Endothelial cell of umbilical vein (primary cell): ENCODE measurements at regions not wholly inside any gene's neighbourhood (a gene's known extent, or its start where the extent isn't known, plus 50 kb on each side); places are given as distances from the start of the nearest gene placed in this dataset.

Experiments
- BruUV-seq: library from RNA; stranded (reverse); fragments of 400-500 nt; replicated peaks from 2 replicates; lab custom pipeline; 2021; lab: Mats Ljungman, UMichigan
- CTCF ChIA-PET: fragments of 300-600, 350-600 bp; sonication (Branson Sonifier 250); formaldehyde crosslinking; loops from one replicate; lab custom pipeline; 2021; ENCODE audit warnings: antibody characterized with exemption, inconsistent platforms; lab: Charles Lee
- POLR2A ChIA-PET: fragments of 300-600, 350-600 bp; sonication (Branson Sonifier 250); formaldehyde crosslinking; loops from one replicate; lab custom pipeline; 2021; ENCODE audit warnings: antibody characterized with exemption, inconsistent platforms; lab: Charles Lee
- DNase-seq: peaks from one replicate; pipeline ENCODE4 v3.0.0-alpha.2; 2011; ENCODE audit warnings: low read depth, low spot score
- FAIRE-seq: peaks from 2 replicates; lab custom pipeline; 2011; peaks lifted over from hg19 to GRCh38; lab: Jason Lieb, UNC
- H2AFZ ChIP-seq: 2 replicates; pipeline ENCODE4 v1.6.0; 2012; ENCODE audit warnings: low read depth, low read length, control low read depth, inconsistent platforms
- H3K27ac ChIP-seq: 2 replicates; pipeline ENCODE4 v1.5.1; 2011; ENCODE audit warnings: low read depth, mild to moderate bottlenecking, control low read depth, low read length, moderate library complexity; ENCODE audit not compliant: insufficient read depth
- H3K27me3 ChIP-seq, 2 experiments: 2 replicates each; pipeline versions ENCODE4 v1.6.0 to v1.6.1; 2011; ENCODE audit warnings: low read length in 2 of 2, mixed read lengths in 1 of 2; ENCODE audit not compliant: control insufficient read depth in 2 of 2, insufficient read depth in 2 of 2
- H3K36me3 ChIP-seq, 2 experiments: 2 replicates in 1 of 2; 3 replicates in 1 of 2; pipeline ENCODE4 v1.5.1; 2011; ENCODE audit warnings: low read length in 2 of 2, mild to moderate bottlenecking in 1 of 2, moderate library complexity in 1 of 2; ENCODE audit not compliant: control insufficient read depth in 2 of 2, insufficient read depth in 2 of 2; ENCODE audit errors: extremely low read depth in 1 of 2
- H3K4me1 ChIP-seq: 3 replicates; pipeline ENCODE4 v1.5.1; 2011; ENCODE audit warnings: mild to moderate bottlenecking, low read length; ENCODE audit not compliant: control insufficient read depth, insufficient read depth; ENCODE audit errors: extremely low read depth
- H3K4me2 ChIP-seq: 2 replicates; pipeline ENCODE4 v1.6.1; 2011; ENCODE audit warnings: low read length, control low read depth, mixed read lengths; ENCODE audit not compliant: insufficient read depth
- H3K4me3 ChIP-seq, 3 experiments: fragments of 200-600 bp in 1 of 3; sonication (generic), shearing (Covaris generic) in 1 of 3; replicated peaks in 1 of 3; 2 replicates each; pipeline ENCODE4 v1.5.1; 2011 to 2016; ENCODE audit warnings: control low read depth in 3 of 3, low read length in 3 of 3, mild to moderate bottlenecking in 2 of 3, inconsistent platforms in 1 of 3, low read depth in 1 of 3, moderate library complexity in 1 of 3; ENCODE audit not compliant: insufficient read depth in 1 of 3
- H3K79me2 ChIP-seq: 2 replicates; pipeline ENCODE4 v1.6.0; 2012; ENCODE audit warnings: low read length, inconsistent platforms; ENCODE audit not compliant: control insufficient read depth, insufficient read depth
- H3K9ac ChIP-seq: replicated peaks from 2 replicates; pipeline ENCODE3; 2011; ENCODE audit warnings: low read length, control low read depth; ENCODE audit not compliant: insufficient read depth; ENCODE audit errors: extremely low read depth
- H3K9me1 ChIP-seq: replicated peaks from 3 replicates; pipeline ENCODE4 v1.6.0; 2011; ENCODE audit warnings: mild to moderate bottlenecking, low read length; ENCODE audit not compliant: control insufficient read depth, insufficient read depth; ENCODE audit errors: extremely low read depth
- H3K9me3 ChIP-seq: replicated peaks from 2 replicates; pipeline ENCODE4 v1.5.1; 2012; ENCODE audit warnings: low read length, inconsistent platforms; ENCODE audit not compliant: control insufficient read depth, insufficient read depth
- H4K20me1 ChIP-seq: replicated peaks from 2 replicates; pipeline ENCODE3; 2011; ENCODE audit warnings: mild to moderate bottlenecking, low read length; ENCODE audit not compliant: control insufficient read depth, insufficient read depth; ENCODE audit errors: extremely low read depth
- CTCF ChIP-seq, 2 donors: IDR thresholded peaks; 1 replicate in 1 of 2; 2 replicates in 1 of 2; pipeline ENCODE4 v1.5.1; 2011; ENCODE audit warnings: low read length in 2 of 2, mild to moderate bottlenecking in 2 of 2, moderate library complexity in 2 of 2, control low read depth in 1 of 2, inconsistent platforms in 1 of 2, low read depth in 1 of 2; ENCODE audit not compliant: insufficient read depth in 1 of 2; ENCODE audit errors: extremely low read depth in 1 of 2
- EZH2 ChIP-seq: IDR thresholded peaks from 2 replicates; pipeline ENCODE4 v1.6.1; 2012; ENCODE audit warnings: borderline replicate concordance, low read depth, mild to moderate bottlenecking, moderate library complexity, low read length, inconsistent platforms; ENCODE audit not compliant: severe bottlenecking
- FOS ChIP-seq: IDR thresholded peaks from 2 replicates; pipeline ENCODE4 v1.6.1; 2011; ENCODE audit warnings: mild to moderate bottlenecking, low read length, moderate library complexity, borderline replicate concordance; ENCODE audit not compliant: insufficient read depth
- GATA2 ChIP-seq: IDR thresholded peaks from 2 replicates; pipeline ENCODE4 v1.7.0; 2011; ENCODE audit warnings: low read depth, mild to moderate bottlenecking, moderate library complexity, mixed read lengths, low read length; ENCODE audit not compliant: insufficient read length, insufficient read depth
- JUN ChIP-seq: IDR thresholded peaks from 2 replicates; pipeline ENCODE4 v1.6.1; 2011; ENCODE audit warnings: borderline replicate concordance, low read depth; ENCODE audit not compliant: insufficient read length, insufficient read depth
- MAX ChIP-seq: IDR thresholded peaks from 2 replicates; pipeline ENCODE4 v1.6.1; 2011; ENCODE audit not compliant: insufficient read depth, insufficient read length
- MYC ChIP-seq: IDR thresholded peaks from one replicate; pipeline ENCODE4 v1.6.1; 2011; ENCODE audit warnings: mild to moderate bottlenecking, low read depth, low read length
- POLR2A ChIP-seq: IDR thresholded peaks from 2 replicates; pipeline ENCODE4 v1.6.1; 2012; ENCODE audit warnings: low read depth, mild to moderate bottlenecking, control low read depth, low read length
- POLR2AphosphoS5 ChIP-seq: IDR thresholded peaks from 2 replicates; pipeline ENCODE4 v1.6.1; 2012; ENCODE audit warnings: low read depth, mild to moderate bottlenecking, control low read depth, low read length, moderate library complexity; ENCODE audit not compliant: insufficient read depth
- dilution Hi-C: fragments of 300-500 bp; cut with MboI; formaldehyde crosslinking; loops from one replicate; pipeline ENCODE4 v1.15.0; 2019; ENCODE audit warnings: low sequenced_read_pairs; ENCODE audit not compliant: extremely low pct_ligation_motif_present
- intact Hi-C: fragments of 100-400 bp; cut with micrococcal nuclease; formaldehyde crosslinking; loops from one replicate; pipeline ENCODE4 v1.10.0; 2022

GRCh38 chr2:59461127-59461526 lies 1092.3 kb downstream of the BCL11A start:
- H3K9ac ChIP-seq, result no peak overlapping the region
- no peaks in the 10 kb centered on the region for H3K27me3 ChIP-seq
- no peaks in the 10 kb centered on the region for H3K9me1 ChIP-seq
- DNase-seq, result no peak
- intact Hi-C loops (no loop called here), dilution Hi-C loops (no loop called here)
- CTCF ChIA-PET, result no interaction called here
- H3K4me3 ChIP-seq, result no peak overlapping the region
- H3K79me2 ChIP-seq, result no peaks in the 10 kb centered on the region
- no peak overlapping the region for H2AFZ ChIP-seq
- no peak for TF ChIP-seq MYC
- no peak for TF ChIP-seq EZH2
- TF ChIP-seq FOS, result no peak
- no peak for TF ChIP-seq CTCF (IDR thresholded peaks at IDR 0.05; ENCODE audit: extremely low read depth in 1 of 2, insufficient read depth in 1 of 2, low read depth in 1 of 2, low read length in 2 of 2)
- no peak for TF ChIP-seq GATA2
- no peak for TF ChIP-seq POLR2A
- TF ChIP-seq POLR2AphosphoS5, result no peak
- no peak for TF ChIP-seq JUN
- TF ChIP-seq MAX, result no peak
- no TSS peak for BruUV-seq
- peaks cover 4% of the 10 kb centered on the region for H3K9me3 ChIP-seq
- FAIRE-seq, result no peak
- H4K20me1 ChIP-seq, result no peaks in the 10 kb centered on the region
- H3K36me3 ChIP-seq, result no peaks in the 10 kb centered on the region
- POLR2A ChIA-PET, result no interaction called here
- no peak overlapping the region for H3K27ac ChIP-seq
- no peak overlapping the region for H3K4me2 ChIP-seq
- no peaks in the 10 kb centered on the region for H3K4me1 ChIP-seq
